ENCODE measurements at regions not wholly inside any gene's neighbourhood (a gene's known extent, or its start where the extent isn't known, plus 50 kb on each side); places are given as distances from the start of the nearest gene placed in this dataset.
A peak's percentile ranks its signal among the peaks of the same experiment; 100 is the strongest.
"Not testable (repeated sequence)": the region's sequence is repeated elsewhere in the genome, so short reads cannot be mapped to it uniquely, and the experiment has no call there.

- no peak for DNase-seq
Measured at GRCh38 chr18:10121786-10122515, 208.1 kb downstream of the VAPA start.

GRCh38 chr18:10122988-10123950 lies 209.5 kb downstream of the VAPA start:
- DNase-seq = no peak

GRCh38 chr18:10124071-10124470 lies 210.3 kb downstream of the VAPA start:
- DNase-seq = no peak

- DNase-seq = no peak
Measured at GRCh38 chr18:10124557-10124956, 210.7 kb downstream of the VAPA start.

- DNase-seq = no peak
Measured at GRCh38 chr18:10124967-10125366, 211.2 kb downstream of the VAPA start.

- no peak for DNase-seq
Measured at GRCh38 chr18:10127729-10128128, 213.9 kb downstream of the VAPA start.

GRCh38 chr18:10128921-10129501 lies 215.2 kb downstream of the VAPA start:
- no peak for DNase-seq

GRCh38 chr18:10130606-10131005 lies 216.8 kb downstream of the VAPA start:
- DNase-seq = no peak

- no peak for DNase-seq
Measured at GRCh38 chr18:10131081-10131459, 217.3 kb downstream of the VAPA start.

- no peak for DNase-seq
Measured at GRCh38 chr18:10131460-10132395, 217.9 kb downstream of the VAPA start.

GRCh38 chr18:10133516-10133915 lies 219.7 kb downstream of the VAPA start:
- DNase-seq = no peak

- DNase-seq = no peak
Measured at GRCh38 chr18:10134204-10134603, 220.4 kb downstream of the VAPA start.

- DNase-seq = not testable (repeated sequence)
Measured at GRCh38 chr18:10134749-10135148, 220.9 kb downstream of the VAPA start.

GRCh38 chr18:10135302-10135926 lies 221.6 kb downstream of the VAPA start:
- no peak for DNase-seq

- DNase-seq = no peak
Measured at GRCh38 chr18:10138719-10139118, 224.9 kb downstream of the VAPA start.

- DNase-seq = no peak
Measured at GRCh38 chr18:10139783-10140410, 226.1 kb downstream of the VAPA start.

- peak; percentile 19 for DNase-seq
Measured at GRCh38 chr18:10140461-10141282, 226.9 kb downstream of the VAPA start.

GRCh38 chr18:10141559-10141958 lies 227.7 kb downstream of the VAPA start:
- DNase-seq = no peak

GRCh38 chr18:10142056-10142455 lies 228.2 kb downstream of the VAPA start:
- DNase-seq = no peak

GRCh38 chr18:10142496-10143160 lies 228.8 kb downstream of the VAPA start:
- DNase-seq = no peak

Data from kidney glomerular epithelial cell (primary cell).